Activated CD8-positive, alpha-beta T cell treated with anti-CD3 and anti-CD28 coated beads for 36 hours (primary cell): ENCODE measurements at regions not wholly inside any gene's neighbourhood (a gene's known extent, or its start where the extent isn't known, plus 50 kb on each side); places are given as distances from the start of the nearest gene placed in this dataset.

ENCODE experiments used
- ATAC-seq: fragments of 200-7000 bp; cut with Tn5 transposase; one replicate; pipeline ENCODE4 v1.10.0; 2021; ENCODE audit warnings: mild to moderate bottlenecking, moderate library complexity
- CTCF ChIA-PET: fragments of 350-600 bp; sonication (Branson Sonifier 250); formaldehyde crosslinking; loops from one replicate; lab custom pipeline; 2021; ENCODE audit warnings: antibody characterized with exemption; lab: Charles Lee
- POLR2A ChIA-PET: fragments of 350-600 bp; sonication (Branson Sonifier 250); formaldehyde crosslinking; loops from one replicate; lab custom pipeline; 2021; ENCODE audit warnings: antibody characterized with exemption; lab: Charles Lee
- DNase-seq: peaks from one replicate; pipeline ENCODE4 v3.0.0-alpha.2; 2020
- H3K27ac Mint-ChIP-seq: one replicate; pipeline ENCODE4 v1.8.0; 2021; ENCODE audit warnings: mild to moderate bottlenecking, mixed read lengths
- H3K27me3 Mint-ChIP-seq: one replicate; pipeline ENCODE4 v1.8.0; 2021; ENCODE audit warnings: mixed read lengths
- H3K36me3 Mint-ChIP-seq: one replicate; pipeline ENCODE4 v1.8.0; 2021; ENCODE audit warnings: low read depth, mixed read lengths
- H3K4me1 Mint-ChIP-seq: one replicate; pipeline ENCODE4 v1.8.0; 2021; ENCODE audit warnings: low read depth, mixed read lengths
- H3K4me3 Mint-ChIP-seq: one replicate; pipeline ENCODE4 v1.8.0; 2021; ENCODE audit warnings: mild to moderate bottlenecking, moderate library complexity, mixed read lengths
- H3K9me3 Mint-ChIP-seq: one replicate; pipeline ENCODE4 v1.8.0; 2021; ENCODE audit warnings: mixed read lengths
- intact Hi-C: fragments of 100-400 bp; cut with micrococcal nuclease; formaldehyde crosslinking; loops from one replicate; pipeline ENCODE4 v1.10.0; 2022
- TF ChIP-seq, protein P1 (sequence below): fragments of 200-600 bp; IDR thresholded peaks from one replicate; pipeline ENCODE4 v1.8.0; 2022; ENCODE audit warnings: antibody characterized with exemption, mild to moderate bottlenecking

DNA sequence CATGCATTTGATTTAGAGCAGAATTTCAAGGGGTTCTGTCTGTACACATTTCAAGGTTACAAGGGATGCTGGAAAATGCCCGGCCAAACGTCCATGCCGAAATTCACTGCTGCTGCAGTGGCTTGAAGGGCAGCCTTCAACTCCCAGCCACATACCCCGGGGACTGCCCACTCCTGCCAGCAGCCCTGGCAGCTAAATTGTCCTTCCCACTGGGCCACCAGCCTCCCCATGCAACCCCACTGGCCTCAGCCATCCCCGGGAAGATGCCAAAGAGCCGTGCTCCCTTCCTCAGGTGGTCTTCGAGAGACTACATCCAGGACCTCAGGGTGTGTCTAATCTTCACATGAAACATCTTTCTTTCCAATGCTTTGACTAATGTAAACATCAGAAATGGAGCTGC is 478.7 kb upstream of the MYT1L start:
- H3K4me3 Mint-ChIP-seq: no peak overlapping the region
- ChIA-PET POLR2A (no interaction called here), CTCF (no interaction called here)
- H3K36me3 Mint-ChIP-seq: no peaks in the 10 kb centered on the region
- intact Hi-C loops: no loop called here
- DNase-seq (no peak), ATAC-seq (no peak)
- TF ChIP-seq, protein P1, sequence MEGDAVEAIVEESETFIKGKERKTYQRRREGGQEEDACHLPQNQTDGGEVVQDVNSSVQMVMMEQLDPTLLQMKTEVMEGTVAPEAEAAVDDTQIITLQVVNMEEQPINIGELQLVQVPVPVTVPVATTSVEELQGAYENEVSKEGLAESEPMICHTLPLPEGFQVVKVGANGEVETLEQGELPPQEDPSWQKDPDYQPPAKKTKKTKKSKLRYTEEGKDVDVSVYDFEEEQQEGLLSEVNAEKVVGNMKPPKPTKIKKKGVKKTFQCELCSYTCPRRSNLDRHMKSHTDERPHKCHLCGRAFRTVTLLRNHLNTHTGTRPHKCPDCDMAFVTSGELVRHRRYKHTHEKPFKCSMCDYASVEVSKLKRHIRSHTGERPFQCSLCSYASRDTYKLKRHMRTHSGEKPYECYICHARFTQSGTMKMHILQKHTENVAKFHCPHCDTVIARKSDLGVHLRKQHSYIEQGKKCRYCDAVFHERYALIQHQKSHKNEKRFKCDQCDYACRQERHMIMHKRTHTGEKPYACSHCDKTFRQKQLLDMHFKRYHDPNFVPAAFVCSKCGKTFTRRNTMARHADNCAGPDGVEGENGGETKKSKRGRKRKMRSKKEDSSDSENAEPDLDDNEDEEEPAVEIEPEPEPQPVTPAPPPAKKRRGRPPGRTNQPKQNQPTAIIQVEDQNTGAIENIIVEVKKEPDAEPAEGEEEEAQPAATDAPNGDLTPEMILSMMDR: no peak
- no peaks in the 10 kb centered on the region for H3K4me1 Mint-ChIP-seq
- H3K9me3 Mint-ChIP-seq: peaks cover 13% of the 10 kb centered on the region
- H3K27me3 Mint-ChIP-seq: no peaks in the 10 kb centered on the region
- H3K27ac Mint-ChIP-seq: no peak overlapping the region

DNA sequence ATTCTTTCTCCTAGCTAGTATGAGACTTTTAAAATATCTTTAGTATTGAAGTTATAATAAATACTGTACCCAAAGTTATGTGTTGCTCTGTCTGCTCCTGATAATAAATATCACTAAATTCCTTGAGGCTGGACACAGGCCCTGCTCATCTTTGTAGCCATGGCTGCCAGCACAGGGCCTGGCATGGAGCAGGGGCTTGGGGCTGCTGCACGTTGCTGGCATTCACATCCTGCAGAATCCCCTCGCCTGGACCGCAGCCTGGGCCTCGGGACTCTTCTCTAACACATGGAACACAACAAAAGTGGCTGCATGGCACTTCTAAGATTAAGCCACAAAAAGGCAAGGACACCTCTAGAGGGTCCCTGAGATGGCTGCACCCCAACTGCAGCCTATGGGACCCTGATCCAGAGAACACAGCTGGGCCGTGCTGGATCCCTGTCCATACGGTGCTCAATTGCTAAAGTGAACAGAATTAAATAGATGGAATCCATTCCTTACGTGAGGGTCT is 477.5 kb upstream of the MYT1L start:
- no peaks in the 10 kb centered on the region for H3K4me1 Mint-ChIP-seq
- DNase-seq (no peak), ATAC-seq (no peak)
- ChIA-PET POLR2A (no interaction called here), CTCF (no interaction called here)
- no peaks in the 10 kb centered on the region for H3K27me3 Mint-ChIP-seq
- peaks cover 4% of the 10 kb centered on the region for H3K9me3 Mint-ChIP-seq
- no peak overlapping the region for H3K4me3 Mint-ChIP-seq
- TF ChIP-seq, protein P1: no peak
- intact Hi-C loops: no loop called here
- H3K36me3 Mint-ChIP-seq: no peaks in the 10 kb centered on the region
- H3K27ac Mint-ChIP-seq: no peak overlapping the region

DNA sequence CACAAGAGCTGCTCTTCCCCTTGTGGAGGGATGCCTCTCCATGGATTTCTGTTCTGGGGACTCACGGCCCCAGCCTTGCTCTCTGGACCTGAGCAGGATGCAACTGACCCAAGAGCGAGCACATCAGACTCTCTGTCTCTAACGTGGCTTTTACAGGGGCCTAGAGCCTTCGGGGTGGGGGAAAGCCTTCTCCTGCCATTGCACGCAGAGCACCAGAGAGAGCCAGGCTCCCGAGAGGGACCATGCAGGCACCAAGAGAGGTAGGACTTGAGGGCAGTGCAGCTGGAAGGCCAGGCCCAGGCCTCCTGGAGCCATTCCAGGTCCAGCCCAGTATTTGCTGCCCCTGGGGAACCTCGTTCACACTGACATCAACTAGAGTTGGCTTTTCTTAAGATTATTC is 475.6 kb upstream of the MYT1L start:
- no peak for ATAC-seq
- ChIA-PET POLR2A (no interaction called here), CTCF (no interaction called here)
- Mint-ChIP-seq H3K27me3 (no peaks in the 10 kb centered on the region), H3K4me3 (no peak overlapping the region), H3K27ac (no peak overlapping the region), H3K4me1 (no peaks in the 10 kb centered on the region), H3K36me3 (no peaks in the 10 kb centered on the region), H3K9me3 (no peaks in the 10 kb centered on the region)
- intact Hi-C loops: no loop called here
- TF ChIP-seq, protein P1: no peak
- DNase-seq: no peak

DNA sequence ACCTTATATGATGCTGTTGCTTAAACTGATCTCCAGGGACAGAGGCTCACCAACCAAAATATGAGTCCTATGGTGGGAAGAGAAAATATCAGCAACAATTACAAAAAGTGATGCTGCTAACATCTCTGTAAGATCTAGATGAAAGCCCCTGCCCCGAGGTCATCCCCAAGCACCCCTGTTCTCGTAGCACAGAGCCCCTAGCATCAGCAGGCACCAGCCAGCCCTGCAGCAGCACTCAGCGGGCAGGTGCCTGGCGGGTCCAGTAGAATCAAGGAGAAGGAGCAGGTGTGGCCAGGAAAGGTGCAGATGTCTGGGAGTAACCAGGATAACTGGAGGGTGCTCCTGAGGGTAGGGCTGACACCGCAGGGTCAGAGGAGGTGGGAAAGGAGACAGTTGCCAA is 474.2 kb upstream of the MYT1L start:
- no peaks in the 10 kb centered on the region for H3K36me3 Mint-ChIP-seq
- TF ChIP-seq, protein P1: no peak
- H3K4me1 Mint-ChIP-seq: no peaks in the 10 kb centered on the region
- H3K9me3 Mint-ChIP-seq: no peaks in the 10 kb centered on the region
- H3K4me3 Mint-ChIP-seq: no peak overlapping the region
- CTCF ChIA-PET: no interaction called here
- POLR2A ChIA-PET: no interaction called here
- no peak for ATAC-seq
- intact Hi-C loops: no loop called here
- H3K27ac Mint-ChIP-seq: no peak overlapping the region
- DNase-seq: no peak
- no peaks in the 10 kb centered on the region for H3K27me3 Mint-ChIP-seq

DNA sequence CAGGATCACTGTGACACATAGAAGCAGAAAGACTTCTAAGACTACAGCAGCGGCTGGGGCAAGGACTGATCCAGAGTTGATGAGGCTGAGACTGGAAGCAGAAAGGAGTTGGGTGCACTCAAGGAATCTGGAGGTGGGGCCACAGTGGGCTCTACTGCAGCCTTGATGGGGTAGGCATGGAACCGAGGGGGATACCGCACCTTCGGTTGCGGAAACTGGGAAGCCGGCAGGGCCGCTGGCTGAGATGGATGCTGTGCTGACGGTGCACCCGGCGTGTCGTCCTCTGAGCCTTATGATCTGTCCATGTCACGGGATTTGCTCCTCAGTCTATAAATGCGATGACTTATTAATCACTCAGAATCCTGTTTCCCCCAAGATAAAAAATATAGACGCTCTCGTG is 473.5 kb upstream of the MYT1L start:
- Mint-ChIP-seq H3K36me3 (no peaks in the 10 kb centered on the region), H3K4me3 (no peak overlapping the region), H3K9me3 (no peaks in the 10 kb centered on the region), H3K27ac (no peak overlapping the region), H3K4me1 (no peaks in the 10 kb centered on the region), H3K27me3 (no peaks in the 10 kb centered on the region)
- CTCF ChIA-PET: no interaction called here
- TF ChIP-seq, protein P1: no peak
- intact Hi-C loops: no loop called here
- POLR2A ChIA-PET: no interaction called here
- DNase-seq (no peak), ATAC-seq (no peak)
